Astrocyte (in vitro differentiated cells and primary cell): ENCODE measurements at regions not wholly inside any gene's neighbourhood (a gene's known extent, or its start where the extent isn't known, plus 50 kb on each side); places are given as distances from the start of the nearest gene placed in this dataset.

Source experiments
- DNase-seq: peaks from one replicate; pipeline ENCODE4 v3.0.0-alpha.2; 2010; ENCODE audit warnings: low read depth
- FAIRE-seq: peaks from 2 replicates; lab custom pipeline; 2011; peaks lifted over from hg19 to GRCh38; lab: Jason Lieb, UNC
- H2AFZ ChIP-seq: 2 replicates; pipeline ENCODE4 v1.6.0; 2012; ENCODE audit warnings: low read depth, low read length, inconsistent platforms
- H3K27ac ChIP-seq: 2 replicates; pipeline ENCODE4 v1.5.1; 2011; ENCODE audit warnings: low read depth, low read length, inconsistent platforms
- H3K27me3 ChIP-seq: 2 replicates; pipeline ENCODE4 v1.6.0; 2011; ENCODE audit warnings: low read length, inconsistent platforms; ENCODE audit not compliant: insufficient read depth
- H3K36me3 ChIP-seq: 2 replicates; pipeline ENCODE4 v1.5.1; 2011; ENCODE audit warnings: low read length, inconsistent platforms; ENCODE audit not compliant: insufficient read depth
- H3K4me1 ChIP-seq: 2 replicates; pipeline ENCODE4 v1.5.1; 2011; ENCODE audit warnings: low read length, inconsistent platforms; ENCODE audit not compliant: insufficient read depth
- H3K4me2 ChIP-seq: 2 replicates; pipeline ENCODE4 v1.6.0; 2012; ENCODE audit warnings: low read length, inconsistent platforms
- H3K4me3 ChIP-seq: 2 replicates; pipeline ENCODE4 v1.5.1; 2011; ENCODE audit warnings: low read depth, mild to moderate bottlenecking, low read length, inconsistent platforms; ENCODE audit not compliant: insufficient read depth
- H3K79me2 ChIP-seq: 2 replicates; pipeline ENCODE4 v1.6.0; 2012; ENCODE audit warnings: mild to moderate bottlenecking, low read length, inconsistent platforms; ENCODE audit not compliant: insufficient read depth
- H3K9ac ChIP-seq: 2 replicates; pipeline ENCODE4 v1.6.0; 2012; ENCODE audit warnings: mild to moderate bottlenecking, low read length, inconsistent platforms
- H3K9me3 ChIP-seq: 2 replicates; pipeline ENCODE4 v1.5.1; 2012; ENCODE audit warnings: low read depth, mild to moderate bottlenecking, low read length, inconsistent platforms; ENCODE audit not compliant: insufficient read depth
- H4K20me1 ChIP-seq: 2 replicates; pipeline ENCODE4 v1.6.0; 2012; ENCODE audit warnings: low read length, inconsistent platforms; ENCODE audit not compliant: insufficient read depth
- H3K27ac Mint-ChIP-seq: one replicate; pipeline ENCODE4 v1.8.0; 2021; ENCODE audit warnings: mild to moderate bottlenecking, mixed read lengths; ENCODE audit not compliant: unreplicated experiment
- H3K27me3 Mint-ChIP-seq: one replicate; pipeline ENCODE4 v1.8.0; 2021; ENCODE audit warnings: low read depth, mixed read lengths; ENCODE audit not compliant: unreplicated experiment
- H3K36me3 Mint-ChIP-seq: one replicate; pipeline ENCODE4 v1.8.0; 2021; ENCODE audit warnings: low read depth, mixed read lengths; ENCODE audit not compliant: unreplicated experiment
- H3K4me1 Mint-ChIP-seq: one replicate; pipeline ENCODE4 v1.8.0; 2021; ENCODE audit warnings: low read depth, mixed read lengths; ENCODE audit not compliant: unreplicated experiment
- H3K4me3 Mint-ChIP-seq: one replicate; pipeline ENCODE4 v1.8.0; 2021; ENCODE audit warnings: mild to moderate bottlenecking, moderate library complexity, mixed read lengths; ENCODE audit not compliant: unreplicated experiment
- H3K9me3 Mint-ChIP-seq: one replicate; pipeline ENCODE4 v1.8.0; 2021; ENCODE audit warnings: mild to moderate bottlenecking, mixed read lengths; ENCODE audit not compliant: unreplicated experiment
- EZH2 ChIP-seq: IDR thresholded peaks from 2 replicates; pipeline ENCODE4 v1.6.1; 2012; ENCODE audit warnings: mild to moderate bottlenecking, low read length, inconsistent platforms; ENCODE audit not compliant: insufficient read depth
- TF ChIP-seq, protein P1 (sequence below): IDR thresholded peaks from 2 replicates; pipeline ENCODE4 v1.5.1; 2011; ENCODE audit warnings: low read depth, mild to moderate bottlenecking, inconsistent platforms, low read length, moderate library complexity; ENCODE audit not compliant: insufficient read depth

- H3K27ac ChIP-seq: no peak overlapping the region
- H3K79me2 ChIP-seq: no peaks in the 10 kb centered on the region
- no peaks in the 10 kb centered on the region for H3K36me3 ChIP-seq
- no peaks in the 10 kb centered on the region for H3K36me3 Mint-ChIP-seq
- no peaks in the 10 kb centered on the region for H3K4me1 Mint-ChIP-seq
- FAIRE-seq: no peak
- no peaks in the 10 kb centered on the region for H3K4me1 ChIP-seq
- H3K9me3 ChIP-seq: no peaks in the 10 kb centered on the region
- no peaks in the 10 kb centered on the region for H4K20me1 ChIP-seq
- no peak overlapping the region for H3K4me2 ChIP-seq
- no peak overlapping the region for H2AFZ ChIP-seq
- H3K27me3 ChIP-seq: no peaks in the 10 kb centered on the region
- TF ChIP-seq EZH2: no peak
- TF ChIP-seq, protein P1, sequence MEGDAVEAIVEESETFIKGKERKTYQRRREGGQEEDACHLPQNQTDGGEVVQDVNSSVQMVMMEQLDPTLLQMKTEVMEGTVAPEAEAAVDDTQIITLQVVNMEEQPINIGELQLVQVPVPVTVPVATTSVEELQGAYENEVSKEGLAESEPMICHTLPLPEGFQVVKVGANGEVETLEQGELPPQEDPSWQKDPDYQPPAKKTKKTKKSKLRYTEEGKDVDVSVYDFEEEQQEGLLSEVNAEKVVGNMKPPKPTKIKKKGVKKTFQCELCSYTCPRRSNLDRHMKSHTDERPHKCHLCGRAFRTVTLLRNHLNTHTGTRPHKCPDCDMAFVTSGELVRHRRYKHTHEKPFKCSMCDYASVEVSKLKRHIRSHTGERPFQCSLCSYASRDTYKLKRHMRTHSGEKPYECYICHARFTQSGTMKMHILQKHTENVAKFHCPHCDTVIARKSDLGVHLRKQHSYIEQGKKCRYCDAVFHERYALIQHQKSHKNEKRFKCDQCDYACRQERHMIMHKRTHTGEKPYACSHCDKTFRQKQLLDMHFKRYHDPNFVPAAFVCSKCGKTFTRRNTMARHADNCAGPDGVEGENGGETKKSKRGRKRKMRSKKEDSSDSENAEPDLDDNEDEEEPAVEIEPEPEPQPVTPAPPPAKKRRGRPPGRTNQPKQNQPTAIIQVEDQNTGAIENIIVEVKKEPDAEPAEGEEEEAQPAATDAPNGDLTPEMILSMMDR: no peak
- no peaks in the 10 kb centered on the region for H3K27me3 Mint-ChIP-seq
- no peak overlapping the region for H3K27ac Mint-ChIP-seq
- no peak overlapping the region for H3K9ac ChIP-seq
- H3K4me3 ChIP-seq: no peak overlapping the region
- no peaks in the 10 kb centered on the region for H3K9me3 Mint-ChIP-seq
- no peak overlapping the region for H3K4me3 Mint-ChIP-seq
- DNase-seq: no peak
Observed at GRCh38 chr3:153783106-153783505, 338.1 kb upstream of the ARHGEF26 start.

DNA sequence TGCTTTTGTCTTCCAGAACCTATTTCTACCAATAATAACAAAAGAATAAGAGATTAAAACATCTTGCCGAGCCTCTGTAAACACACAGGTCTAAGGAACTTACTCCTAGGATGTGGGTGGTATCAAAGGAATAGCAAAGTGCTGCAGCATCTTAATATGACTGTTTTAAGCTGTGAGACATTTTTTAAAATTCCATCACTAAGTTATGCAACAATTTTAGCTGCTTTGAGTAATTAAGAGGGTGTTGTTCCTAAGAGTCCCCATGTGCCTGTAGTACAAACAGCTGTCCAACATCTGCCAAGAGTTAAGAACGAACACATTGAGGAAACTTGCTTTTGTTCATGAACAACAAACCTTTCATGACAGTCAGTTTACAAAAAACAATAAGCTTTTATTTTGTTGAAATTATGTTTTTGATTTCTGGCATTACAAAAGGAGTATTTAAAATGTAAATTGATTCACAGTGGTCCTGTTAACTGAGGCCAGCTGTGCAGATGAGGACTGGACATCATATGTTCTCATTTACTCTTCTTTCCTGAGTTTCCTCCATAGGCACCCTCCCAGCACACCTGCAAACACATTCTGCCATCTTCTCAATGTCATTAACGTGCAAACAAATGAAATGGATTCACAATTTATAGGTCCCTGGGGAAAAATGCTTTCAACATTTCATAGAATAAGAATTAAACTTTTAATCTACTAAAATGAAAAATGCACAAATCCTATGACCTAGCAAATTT lies 337.3 kb upstream of the ARHGEF26 start:
- no peak for TF ChIP-seq EZH2
- TF ChIP-seq, protein P1: no peak
- Histone ChIP-seq H3K9me3 (no peaks in the 10 kb centered on the region), H3K79me2 (no peaks in the 10 kb centered on the region), H3K36me3 (no peaks in the 10 kb centered on the region), H2AFZ (no peak overlapping the region), H3K4me3 (no peak overlapping the region), H3K9ac (no peak overlapping the region), H3K4me2 (no peak overlapping the region), H3K4me1 (no peaks in the 10 kb centered on the region), H4K20me1 (no peaks in the 10 kb centered on the region), H3K27ac (no peak overlapping the region), H3K27me3 (no peaks in the 10 kb centered on the region)
- H3K36me3 Mint-ChIP-seq: no peaks in the 10 kb centered on the region
- no peak overlapping the region for H3K4me3 Mint-ChIP-seq
- H3K27ac Mint-ChIP-seq: no peak overlapping the region
- H3K4me1 Mint-ChIP-seq: no peaks in the 10 kb centered on the region
- no peaks in the 10 kb centered on the region for H3K27me3 Mint-ChIP-seq
- FAIRE-seq (no peak), DNase-seq (no peak)
- H3K9me3 Mint-ChIP-seq: no peaks in the 10 kb centered on the region

- Histone ChIP-seq H2AFZ (no peak overlapping the region), H3K9ac (no peak overlapping the region), H3K27me3 (no peaks in the 10 kb centered on the region), H3K4me3 (no peak overlapping the region), H3K79me2 (no peaks in the 10 kb centered on the region), H3K27ac (no peak overlapping the region), H3K9me3 (no peaks in the 10 kb centered on the region), H3K36me3 (no peaks in the 10 kb centered on the region), H3K4me2 (no peak overlapping the region), H3K4me1 (no peaks in the 10 kb centered on the region), H4K20me1 (no peaks in the 10 kb centered on the region)
- Mint-ChIP-seq H3K4me1 (no peaks in the 10 kb centered on the region), H3K36me3 (no peaks in the 10 kb centered on the region), H3K27ac (no peak overlapping the region), H3K27me3 (no peaks in the 10 kb centered on the region), H3K4me3 (no peak overlapping the region), H3K9me3 (no peaks in the 10 kb centered on the region)
- FAIRE-seq: no peak
- no peak for DNase-seq
- TF ChIP-seq, protein P1: no peak
- no peak for TF ChIP-seq EZH2
Observed at GRCh38 chr3:153785901-153786300, 335.3 kb upstream of the ARHGEF26 start.
